CMK (cell line): ENCODE measurements at regions not wholly inside any gene's neighbourhood (a gene's known extent, or its start where the extent isn't known, plus 50 kb on each side); places are given as distances from the start of the nearest gene placed in this dataset.
"Not testable (repeated sequence)": the region's sequence is repeated elsewhere in the genome, so short reads cannot be mapped to it uniquely, and the experiment has no call there.

Source experiments
- DNase-seq: peaks from one replicate; pipeline ENCODE4 v3.0.0-alpha.2; 2010; ENCODE audit warnings: low read depth

DNA sequence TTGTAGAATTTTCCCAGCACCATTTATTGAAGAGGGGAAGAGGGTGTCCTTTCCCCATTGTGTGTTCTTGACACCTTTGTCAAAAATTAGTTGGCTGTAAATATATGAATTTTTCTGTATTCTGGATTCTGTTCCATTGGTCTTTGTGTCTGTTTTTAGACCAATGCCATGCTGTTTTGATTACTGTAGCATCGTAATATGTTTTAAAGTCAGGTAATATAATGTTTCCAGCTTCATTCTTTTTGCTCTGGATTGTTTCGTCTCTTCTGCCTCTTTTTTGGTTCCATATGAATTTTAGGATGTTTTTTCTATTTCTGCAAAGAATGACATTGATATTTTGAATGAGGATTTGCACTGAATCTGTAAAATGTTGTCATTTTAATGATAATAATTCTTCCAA is 331.9 kb upstream of the RGS6 start:
- DNase-seq, result no peak

GRCh38 chr14:71602524-71602923 is 329.7 kb upstream of the RGS6 start:
- DNase-seq, result no peak

- no peak for DNase-seq
Observed at GRCh38 chr14:71604231-71604630, 328.0 kb upstream of the RGS6 start.

- DNase-seq, result no peak
Observed at GRCh38 chr14:71606064-71606463, 326.2 kb upstream of the RGS6 start.

DNA sequence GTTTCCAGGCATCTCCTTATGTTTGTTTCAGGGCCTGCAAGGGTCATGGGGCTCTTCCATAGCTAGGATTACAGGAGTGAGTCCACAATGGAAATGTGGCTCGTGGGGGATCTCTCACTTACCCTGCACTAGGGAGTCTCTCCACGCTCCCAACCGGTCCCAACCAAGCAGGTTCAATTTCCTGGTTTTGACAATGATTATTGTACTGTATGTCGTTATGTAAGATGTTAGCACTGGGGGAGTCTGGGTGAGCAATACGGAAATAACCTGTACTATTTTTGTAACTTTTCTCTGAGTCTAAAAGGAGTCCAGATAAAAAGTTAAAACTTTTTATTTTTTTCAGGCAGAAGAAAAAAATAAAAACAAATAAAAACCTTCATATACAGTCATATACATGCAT is 325.7 kb upstream of the RGS6 start:
- DNase-seq, result no peak

DNA sequence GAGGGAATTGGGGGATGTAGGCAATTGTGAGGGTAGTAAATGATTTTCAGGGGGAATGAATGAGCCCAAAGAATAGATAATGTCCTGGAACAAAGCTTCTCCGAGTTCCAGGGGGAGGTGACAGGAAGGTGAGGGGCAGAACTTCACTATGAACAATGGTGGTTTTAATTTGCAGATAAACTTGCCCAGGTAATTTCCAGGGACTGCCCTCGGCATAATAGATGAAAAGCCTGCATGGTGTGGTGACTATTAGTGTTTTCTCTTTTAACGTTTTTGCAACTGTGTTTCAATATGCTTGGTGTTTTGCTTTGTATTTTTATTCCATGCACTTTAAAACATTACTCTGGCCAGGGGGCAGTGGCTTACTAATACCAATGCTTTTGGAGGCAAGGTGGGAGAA is 325.2 kb upstream of the RGS6 start:
- no peak for DNase-seq

DNA sequence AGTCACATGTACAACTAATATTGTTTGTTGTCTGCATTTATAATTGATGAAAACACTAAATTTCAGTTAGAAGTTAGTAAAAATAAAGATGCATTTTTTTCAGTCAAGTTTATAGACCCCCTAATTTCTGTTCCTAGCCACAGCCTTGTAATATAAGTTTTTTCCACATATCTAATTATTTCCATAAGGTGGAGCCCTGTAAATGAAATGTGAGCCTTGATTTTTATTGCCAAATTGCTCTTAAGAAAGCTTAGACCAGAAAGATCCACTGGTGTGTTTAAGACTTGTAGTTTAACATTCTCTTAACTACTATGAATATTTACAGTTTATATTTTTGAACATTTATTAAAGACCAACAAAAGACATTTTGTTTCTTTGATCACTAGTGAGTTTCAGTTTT is 322.1 kb upstream of the RGS6 start:
- no peak for DNase-seq

DNA sequence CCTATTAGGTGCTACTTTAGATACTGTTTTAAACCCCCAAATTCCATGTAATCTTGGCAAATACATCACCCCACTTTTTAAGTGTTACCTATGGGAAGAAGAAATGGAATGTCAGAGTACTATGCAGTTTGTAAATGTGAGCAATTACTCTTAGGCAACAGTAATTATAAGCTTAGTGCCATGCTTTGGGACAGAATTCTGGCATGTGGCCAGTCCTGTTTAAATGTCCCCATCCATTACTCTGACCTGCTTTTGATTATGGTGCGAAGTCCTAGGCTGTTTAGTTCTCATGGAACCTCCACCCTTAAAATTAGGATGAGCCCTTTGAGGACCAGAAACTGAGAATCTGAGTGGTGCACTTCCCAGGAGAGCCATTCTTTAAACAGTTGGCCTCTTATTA is 321.4 kb upstream of the RGS6 start:
- DNase-seq, result no peak

- no peak for DNase-seq
Observed at GRCh38 chr14:71613168-71613567, 319.1 kb upstream of the RGS6 start.

- DNase-seq, result no peak
Observed at GRCh38 chr14:71616013-71616412, 316.2 kb upstream of the RGS6 start.

GRCh38 chr14:71618047-71618446 is 314.2 kb upstream of the RGS6 start:
- DNase-seq, result no peak

DNA sequence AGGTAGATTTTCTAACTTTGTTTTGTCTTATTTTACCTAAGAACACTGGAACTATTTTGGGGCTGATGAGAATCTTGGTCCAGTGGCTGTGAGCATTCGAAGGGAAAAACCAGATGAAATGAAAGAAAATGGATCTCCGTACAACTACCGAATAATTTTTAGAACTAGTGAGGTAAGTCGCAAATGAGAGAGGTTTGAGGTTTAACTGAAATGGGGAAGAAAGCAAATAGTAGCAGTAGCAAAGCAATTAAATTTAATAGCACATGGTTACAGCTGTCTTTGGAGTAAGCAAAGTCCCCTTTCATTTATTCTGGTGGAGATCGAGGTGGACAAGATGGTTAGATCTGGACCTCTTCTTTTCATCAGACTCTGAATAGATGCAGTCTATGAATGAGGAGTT is 313.5 kb upstream of the RGS6 start:
- DNase-seq, result no peak

DNA sequence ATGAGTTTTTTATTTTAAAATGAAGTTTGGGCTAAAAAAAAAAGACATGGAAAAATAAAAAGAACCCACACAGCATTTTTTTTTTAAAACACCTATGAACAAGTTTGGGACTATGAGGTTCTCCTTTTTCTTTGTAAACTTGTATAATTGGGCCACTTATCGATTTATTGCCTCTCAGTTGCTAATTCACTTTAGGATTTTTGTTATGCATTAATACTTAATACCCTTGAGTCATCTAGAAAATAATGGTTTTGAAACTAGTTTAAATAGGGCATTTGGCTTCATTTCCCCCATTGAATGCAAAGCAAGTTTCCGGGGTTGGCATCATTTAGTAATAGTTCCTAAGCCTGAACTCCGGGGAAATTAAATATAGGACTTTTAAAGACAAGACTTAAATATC is 312.8 kb upstream of the RGS6 start:
- no peak for DNase-seq

DNA sequence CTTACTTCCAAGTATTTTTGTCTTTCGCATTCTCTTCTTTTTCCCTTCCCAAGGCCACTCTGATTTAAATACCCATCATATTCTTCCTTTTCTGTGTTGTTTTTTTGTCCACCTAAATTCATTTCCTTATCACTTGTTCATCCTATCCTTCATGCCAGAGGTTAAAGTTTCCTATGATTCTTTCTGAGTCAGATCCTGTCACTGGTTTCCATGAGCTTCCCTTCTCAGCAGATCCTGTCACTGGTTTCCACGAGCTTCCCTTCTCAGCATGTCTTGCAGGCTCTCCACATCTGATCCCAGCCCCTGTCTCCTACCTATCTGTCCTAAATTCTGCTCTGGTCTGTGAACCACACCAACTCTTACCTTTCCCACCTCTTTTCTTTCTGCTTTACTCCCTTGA is 311.8 kb upstream of the RGS6 start:
- no peak for DNase-seq

GRCh38 chr14:71621276-71621675 is 311.0 kb upstream of the RGS6 start:
- no peak for DNase-seq

GRCh38 chr14:71621980-71622605 is 310.1 kb upstream of the RGS6 start:
- no peak for DNase-seq

DNA sequence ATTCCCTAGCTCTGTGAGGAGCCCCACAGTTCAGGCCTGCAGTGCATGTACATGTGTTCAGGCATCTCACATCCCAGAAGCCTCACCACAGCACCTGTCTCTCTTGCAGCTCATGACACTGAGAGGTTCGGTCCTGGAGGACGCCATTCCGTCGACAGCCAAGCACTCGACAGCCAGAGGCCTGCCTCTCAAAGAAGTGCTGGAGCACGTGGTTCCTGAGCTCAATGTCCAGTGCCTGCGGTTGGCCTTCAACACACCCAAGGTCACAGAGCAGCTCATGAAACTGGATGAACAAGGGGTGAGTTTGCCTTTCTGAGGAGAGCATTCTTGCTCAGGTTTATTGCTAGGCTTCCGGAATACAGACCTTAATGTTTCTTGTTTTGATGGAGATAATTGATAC is 308.3 kb upstream of the RGS6 start:
- DNase-seq, result no peak

DNA sequence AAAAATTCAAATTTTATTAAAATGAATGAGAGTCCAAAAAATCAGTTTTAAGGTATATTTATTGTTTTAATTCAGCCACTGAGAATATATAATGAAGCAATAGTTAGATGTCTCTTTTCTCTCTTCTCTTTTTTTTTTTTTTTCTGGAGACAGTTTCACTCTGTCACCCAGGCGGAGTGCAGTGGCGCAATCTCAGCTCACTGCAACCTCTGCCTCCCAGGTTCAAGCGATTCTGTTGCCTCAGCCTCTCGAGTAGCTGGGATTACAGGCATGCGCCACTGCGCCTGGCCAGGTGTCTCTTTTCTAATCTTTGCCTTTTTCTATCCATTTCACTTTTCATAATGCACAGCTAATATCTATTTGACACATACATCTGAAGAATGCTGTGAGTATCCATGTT is 307.1 kb upstream of the RGS6 start:
- no peak for DNase-seq

GRCh38 chr14:71625891-71626701 is 306.1 kb upstream of the RGS6 start:
- no peak for DNase-seq

DNA sequence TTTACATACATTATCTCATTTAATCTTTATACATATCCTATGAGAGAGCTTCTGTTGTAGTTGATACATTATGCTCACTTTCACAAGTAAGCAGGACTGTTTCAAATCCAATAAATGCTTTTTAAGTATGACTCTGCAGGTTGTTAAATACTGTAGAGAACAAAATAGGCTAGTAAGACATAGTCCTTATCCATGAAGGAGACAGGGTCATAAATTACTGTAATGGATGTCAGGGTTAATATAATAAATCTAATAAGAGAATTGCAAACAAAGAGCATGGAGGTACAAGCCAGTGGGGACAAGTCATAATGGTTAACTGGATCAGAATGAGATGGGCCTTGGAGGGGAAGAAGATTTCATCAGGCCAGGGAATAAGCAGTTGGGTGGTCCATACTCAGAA is 303.8 kb upstream of the RGS6 start:
- DNase-seq, result no peak

- no peak for DNase-seq
Observed at GRCh38 chr14:71629250-71629649, 303.0 kb upstream of the RGS6 start.

DNA sequence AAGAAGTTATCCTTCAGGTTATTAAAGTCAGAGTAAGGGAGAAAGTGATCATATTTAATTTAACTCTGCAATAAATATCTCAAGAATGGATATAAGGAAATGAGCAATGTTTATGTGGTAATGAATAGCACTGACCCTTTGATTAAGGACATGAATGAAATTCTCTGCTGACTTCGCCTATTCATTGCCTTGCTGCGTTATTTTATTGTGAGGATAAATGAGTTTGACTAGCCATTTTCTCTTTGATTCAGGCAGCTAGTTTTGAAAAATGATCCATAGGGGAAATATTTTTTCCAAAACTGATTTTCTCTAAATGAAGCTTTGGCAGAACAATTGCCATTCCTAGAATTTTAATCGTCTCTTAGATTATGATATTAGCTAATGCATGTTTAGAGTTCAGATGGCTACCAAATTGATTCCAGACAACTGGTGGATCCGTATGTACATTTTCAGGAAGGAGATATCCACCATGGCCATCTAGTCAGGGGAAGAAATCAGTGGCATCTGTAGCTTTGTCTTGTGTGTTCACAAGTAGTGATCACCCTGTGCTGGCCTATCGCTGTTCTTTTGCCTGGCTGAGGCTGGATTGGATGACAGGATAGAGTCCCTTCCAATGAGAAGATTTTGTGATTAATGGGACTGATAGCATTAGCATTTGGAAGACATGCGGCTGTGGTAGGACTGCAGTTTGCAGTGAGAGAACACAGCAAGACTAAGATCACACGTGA is 302.3 kb upstream of the RGS6 start:
- DNase-seq, result no peak

DNA sequence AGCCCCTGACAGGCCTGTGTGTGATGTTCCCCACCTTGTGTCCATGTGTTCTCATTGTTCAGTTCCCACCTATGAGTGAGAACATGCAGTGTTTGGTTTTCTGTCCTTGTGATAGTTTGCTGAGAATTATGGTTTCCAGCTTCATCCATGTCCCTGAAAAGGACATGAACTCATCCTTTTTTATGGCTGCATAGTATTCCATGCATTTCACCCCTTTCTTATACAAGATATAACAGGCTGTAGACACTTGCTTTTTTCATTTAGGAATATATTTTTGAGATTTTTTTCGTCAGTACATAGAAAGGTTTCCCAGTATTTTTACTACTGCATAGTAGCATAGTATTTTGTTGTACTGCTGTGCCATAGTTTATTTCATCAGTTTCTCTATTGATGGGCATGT is 301.2 kb upstream of the RGS6 start:
- not testable (repeated sequence) for DNase-seq
